H1 (cell line): ENCODE measurements at regions not wholly inside any gene's neighbourhood (a gene's known extent, or its start where the extent isn't known, plus 50 kb on each side); places are given as distances from the start of the nearest gene placed in this dataset.

Source experiments
- CTCF ChIA-PET: fragments of 300-600 bp; sonication (Branson Sonifier 250); formaldehyde crosslinking; loops from one replicate; lab custom pipeline; 2021; ENCODE audit not compliant: partially characterized antibody; lab: Charles Lee
- POLR2A ChIA-PET: fragments of 300-600 bp; sonication (Branson Sonifier 250); formaldehyde crosslinking; loops from one replicate; lab custom pipeline; 2021; ENCODE audit warnings: inconsistent platforms; ENCODE audit not compliant: partially characterized antibody; lab: Charles Lee
- DNase-seq, 2 experiments: peaks; one replicate each; pipeline versions ENCODE4 v3.0.0 to v3.0.0-alpha.2; 2010 to 2022; ENCODE audit warnings: low spot score in 2 of 2, low read depth in 1 of 2, mixed read lengths in 1 of 2
- FAIRE-seq: peaks from 2 replicates; lab custom pipeline; 2011; peaks lifted over from hg19 to GRCh38; lab: Jason Lieb, UNC
- H2AFZ ChIP-seq: 2 replicates; pipeline ENCODE4 v1.8.1; 2012; ENCODE audit warnings: low read length, inconsistent platforms
- H2AK5ac ChIP-seq: 2 replicates; pipeline ENCODE4 v1.6.1; 2013; ENCODE audit warnings: low read depth, low read length
- H2BK120ac ChIP-seq: replicated peaks from 2 replicates; pipeline ENCODE3; 2013; ENCODE audit warnings: low read depth, low read length, inconsistent platforms
- H2BK12ac ChIP-seq: 2 replicates; pipeline ENCODE4 v1.6.1; 2013; ENCODE audit warnings: low read depth, low read length
- H2BK15ac ChIP-seq: 2 replicates; pipeline ENCODE4 v1.6.1; 2013; ENCODE audit warnings: low read length
- H2BK20ac ChIP-seq: 2 replicates; pipeline ENCODE4 v1.6.1; 2013; ENCODE audit warnings: low read length
- H2BK5ac ChIP-seq: 2 replicates; pipeline ENCODE4 v1.6.1; 2013; ENCODE audit warnings: low read depth, low read length
- H3K14ac ChIP-seq: 2 replicates; pipeline ENCODE4 v1.6.1; 2013; ENCODE audit warnings: inconsistent platforms; ENCODE audit not compliant: insufficient read length
- H3K18ac ChIP-seq: 2 replicates; pipeline ENCODE4 v1.6.1; 2013; ENCODE audit warnings: low read length; ENCODE audit errors: extremely low read depth
- H3K23ac ChIP-seq: 2 replicates; pipeline ENCODE4 v1.6.1; 2013; ENCODE audit warnings: inconsistent platforms; ENCODE audit not compliant: insufficient read length
- H3K23me2 ChIP-seq: 2 replicates; pipeline ENCODE4 v1.6.1; 2013; ENCODE audit warnings: low read depth, low read length
- H3K27ac ChIP-seq: 2 replicates; pipeline ENCODE4 v1.6.1; 2011; ENCODE audit warnings: low read depth, low read length, inconsistent platforms
- H3K27me3 ChIP-seq, 4 experiments: replicated peaks in 1 of 4; 1 replicate in 1 of 4; 2 replicates in 3 of 4; pipeline versions ENCODE4 v1.6.1 to v1.8.1; 2011 to 2013; ENCODE audit warnings: low read length in 3 of 4, mild to moderate bottlenecking in 3 of 4, inconsistent platforms in 2 of 4, mixed read lengths in 2 of 4, moderate library complexity in 1 of 4; ENCODE audit not compliant: control insufficient read depth in 3 of 4, insufficient read depth in 3 of 4; ENCODE audit errors: extremely low read depth in 1 of 4
- H3K36me3 ChIP-seq, 4 experiments: 2 replicates each; pipeline versions ENCODE4 v1.6.1 to v1.8.1; 2011 to 2013; ENCODE audit warnings: mild to moderate bottlenecking in 4 of 4, low read length in 3 of 4, moderate library complexity in 2 of 4, control low read depth in 1 of 4, inconsistent platforms in 1 of 4; ENCODE audit not compliant: insufficient read depth in 4 of 4, control insufficient read depth in 2 of 4
- H3K4ac ChIP-seq: replicated peaks from 2 replicates; pipeline ENCODE3; 2013; ENCODE audit warnings: low read length, low read depth, mixed read lengths, inconsistent platforms; ENCODE audit not compliant: insufficient read length
- H3K4me1 ChIP-seq, 4 experiments: replicated peaks in 1 of 4; 1 replicate in 1 of 4; 2 replicates in 3 of 4; pipeline versions ENCODE4 v1.6.1 to v1.8.1; 2011 to 2013; ENCODE audit warnings: low read length in 3 of 4, inconsistent platforms in 2 of 4, mixed read lengths in 1 of 4; ENCODE audit not compliant: insufficient read depth in 4 of 4, control insufficient read depth in 3 of 4
- H3K4me2 ChIP-seq, 2 experiments: 2 replicates each; pipeline versions ENCODE4 v1.6.1 to v1.8.1; 2011 to 2013; ENCODE audit warnings: low read depth in 2 of 2, low read length in 2 of 2, control low read depth in 1 of 2, inconsistent platforms in 1 of 2, mild to moderate bottlenecking in 1 of 2; ENCODE audit not compliant: insufficient read depth in 1 of 2
- H3K4me3 ChIP-seq, 4 experiments: fragments of 200-600, 300-600 bp in 1 of 4; sonication (generic), shearing (Covaris generic), sonication (Bioruptor Twin) in 1 of 4; 2 replicates each; pipeline versions ENCODE4 v1.5.1 to v1.8.1; 2011 to 2016; ENCODE audit warnings: low read length in 4 of 4, low read depth in 3 of 4, control low read depth in 2 of 4, inconsistent platforms in 2 of 4, mild to moderate bottlenecking in 2 of 4, mixed read lengths in 1 of 4, moderate library complexity in 1 of 4; ENCODE audit not compliant: insufficient read depth in 2 of 4; ENCODE audit errors: extremely low read depth in 1 of 4
- H3K56ac ChIP-seq: replicated peaks from 2 replicates; pipeline ENCODE3; 2013; ENCODE audit warnings: low read depth, mild to moderate bottlenecking, mixed read lengths, low read length, inconsistent platforms; ENCODE audit not compliant: insufficient read length
- H3K79me1 ChIP-seq: 2 replicates; pipeline ENCODE4 v1.6.1; 2013; ENCODE audit warnings: low read depth, low read length, control low read depth
- H3K79me2 ChIP-seq, 2 experiments: 2 replicates each; pipeline versions ENCODE4 v1.6.1 to v1.8.1; 2012 to 2013; ENCODE audit warnings: low read length in 2 of 2, mild to moderate bottlenecking in 2 of 2, inconsistent platforms in 1 of 2; ENCODE audit not compliant: insufficient read depth in 2 of 2, control insufficient read depth in 1 of 2
- H3K9ac ChIP-seq, 4 experiments: replicated peaks in 1 of 4; 1 replicate in 1 of 4; 2 replicates in 3 of 4; pipeline versions ENCODE4 v1.6.1 to v1.8.1; 2011 to 2013; ENCODE audit warnings: low read depth in 3 of 4, low read length in 3 of 4, control low read depth in 2 of 4, mild to moderate bottlenecking in 2 of 4, moderate library complexity in 2 of 4, inconsistent platforms in 1 of 4; ENCODE audit errors: extremely low read depth in 1 of 4
- H3K9me3 ChIP-seq, 2 experiments: 2 replicates each; pipeline versions ENCODE4 v1.6.1 to v1.8.1; 2012 to 2013; ENCODE audit warnings: mild to moderate bottlenecking in 2 of 2, moderate library complexity in 2 of 2, control low read depth in 1 of 2, inconsistent platforms in 1 of 2, low read depth in 1 of 2, low read length in 1 of 2, mixed read lengths in 1 of 2; ENCODE audit not compliant: insufficient read depth in 2 of 2
- H4K20me1 ChIP-seq, 2 experiments: replicated peaks in 1 of 2; 2 replicates each; pipeline versions ENCODE3 to v1.8.1; 2011 to 2013; ENCODE audit warnings: inconsistent platforms in 2 of 2, low read length in 2 of 2, mild to moderate bottlenecking in 1 of 2; ENCODE audit not compliant: insufficient read depth in 2 of 2, control insufficient read depth in 1 of 2
- H4K5ac ChIP-seq: 2 replicates; pipeline ENCODE4 v1.6.1; 2013; ENCODE audit warnings: low read length, low read depth, mixed read lengths, inconsistent platforms; ENCODE audit not compliant: insufficient read length
- H4K8ac ChIP-seq: 2 replicates; pipeline ENCODE4 v1.8.0; 2013; ENCODE audit warnings: mild to moderate bottlenecking, moderate library complexity, low read length, inconsistent platforms; ENCODE audit not compliant: insufficient read depth; ENCODE audit errors: extremely low read depth
- H4K91ac ChIP-seq: replicated peaks from 2 replicates; pipeline ENCODE3; 2013; ENCODE audit warnings: low read length, mixed read lengths, inconsistent platforms; ENCODE audit not compliant: insufficient read length
- ATF3 ChIP-seq: IDR thresholded peaks from 2 replicates; pipeline ENCODE4 v1.6.1; 2011; ENCODE audit warnings: low read depth, mild to moderate bottlenecking, low read length; ENCODE audit not compliant: insufficient read depth
- HDAC6 ChIP-seq: IDR thresholded peaks from one replicate; pipeline ENCODE4 v1.7.1; 2012; ENCODE audit warnings: low read depth, mild to moderate bottlenecking, inconsistent platforms, low read length, moderate library complexity
- MAX ChIP-seq: IDR thresholded peaks from 2 replicates; pipeline ENCODE4 v1.6.1; 2012; ENCODE audit warnings: inconsistent platforms
- PHF8 ChIP-seq: fragments of 200-600 bp; sonication (generic); conservative IDR thresholded peaks from 2 replicates; pipeline ENCODE4 v1.7.1; 2012; ENCODE audit warnings: low read depth, mild to moderate bottlenecking, inconsistent platforms, low read length, moderate library complexity
- POU5F1 ChIP-seq: IDR thresholded peaks from 2 replicates; pipeline ENCODE4 v1.6.1; 2011; ENCODE audit warnings: low read depth, mild to moderate bottlenecking, low read length, moderate library complexity
- RFX5 ChIP-seq: IDR thresholded peaks from 2 replicates; pipeline ENCODE4 v1.6.1; 2011; ENCODE audit warnings: low read depth, low read length, improper control_type of control experiment, borderline replicate concordance
- RNF2 ChIP-seq: fragments of 200-900, 300-1000 bp; sonication (generic); IDR thresholded peaks from 2 replicates; pipeline ENCODE4 v1.7.1; 2016; ENCODE audit warnings: borderline replicate concordance, low read depth, mild to moderate bottlenecking, antibody characterized with exemption, low read length; ENCODE audit not compliant: poor library complexity, severe bottlenecking; ENCODE audit errors: missing control alignments
- RXRA ChIP-seq: IDR thresholded peaks from 2 replicates; pipeline ENCODE4 v1.6.1; 2011; ENCODE audit warnings: low read depth, mild to moderate bottlenecking, low read length, moderate library complexity; ENCODE audit not compliant: insufficient read depth
- SAP30 ChIP-seq: fragments of 300-600 bp; sonication (generic); IDR thresholded peaks from 2 replicates; pipeline ENCODE4 v1.7.1; 2012; ENCODE audit warnings: low read length, moderate library complexity, mild to moderate bottlenecking, inconsistent platforms; ENCODE audit not compliant: insufficient read depth, insufficient replicate concordance
- SP1 ChIP-seq: IDR thresholded peaks from 2 replicates; pipeline ENCODE4 v1.6.1; 2011; ENCODE audit warnings: low read depth, low read length
- TAF7 ChIP-seq: optimal IDR thresholded peaks from 2 replicates; pipeline ENCODE3; 2011; ENCODE audit warnings: low read depth, mild to moderate bottlenecking, inconsistent platforms, low read length, moderate library complexity, borderline replicate concordance
- ZNF274 ChIP-seq: IDR thresholded peaks from 2 replicates; pipeline ENCODE4 v1.7.0; 2012; ENCODE audit warnings: low read length, borderline replicate concordance; ENCODE audit errors: extremely low read depth
- WGBS, 2 experiments: shearing (Covaris generic) in 1 of 2; methylation state at CpG; one replicate each; pipeline versions ENCODE4 v1.1.6 to v1.1.7; 2013 to 2015; ENCODE audit warnings: low lambda C conversion rate in 2 of 2, mixed read lengths in 2 of 2, inconsistent platforms in 1 of 2, low coverage in 1 of 2, missing lambda C conversion rate in 1 of 2; ENCODE audit not compliant: insufficient replicate concordance in 2 of 2, insufficient coverage in 1 of 2, insufficient read length in 1 of 2; ENCODE audit errors: extremely low coverage in 1 of 2, missing lambda C conversion rate in 1 of 2; 5-methylcytosine and 5-hydroxymethylcytosine counted together

- H2BK120ac ChIP-seq: no peak overlapping the region
- no peaks in the 10 kb centered on the region for H3K27me3 ChIP-seq
- no peak overlapping the region for H2BK20ac ChIP-seq
- no peak for FAIRE-seq
- no peaks in the 10 kb centered on the region for H3K79me1 ChIP-seq
- no peak overlapping the region for H2BK15ac ChIP-seq
- H4K5ac ChIP-seq: no peak overlapping the region
- no peak overlapping the region for H3K18ac ChIP-seq
- H3K23me2 ChIP-seq: no peaks in the 10 kb centered on the region
- ChIA-PET CTCF (no interaction called here), POLR2A (no interaction called here)
- WGBS, 2 experiments: 95% methylated on average over 1 of the region's 1 CpG; no CpG with 5 or more reads in 1 of the 2 experiments
- H3K79me2 ChIP-seq: no peaks in the 10 kb centered on the region
- no peak overlapping the region for H2BK5ac ChIP-seq
- peaks cover 6 to 9% of the 10 kb centered on the region in 2 experiments for H3K9me3 ChIP-seq
- H4K20me1 ChIP-seq: no peaks in the 10 kb centered on the region
- no peak overlapping the region for H3K27ac ChIP-seq
- H3K14ac ChIP-seq: no peak overlapping the region
- H2BK12ac ChIP-seq: no peak overlapping the region
- H3K36me3 ChIP-seq: no peaks in the 10 kb centered on the region
- no peak overlapping the region for H3K23ac ChIP-seq
- no peak overlapping the region for H4K91ac ChIP-seq
- H3K4me2 ChIP-seq: no peak overlapping the region
- no peaks in the 10 kb centered on the region for H3K4me1 ChIP-seq
- no peak overlapping the region for H2AFZ ChIP-seq
- no peak overlapping the region for H3K4me3 ChIP-seq
- H3K4ac ChIP-seq: no peak overlapping the region
- no peak overlapping the region for H3K56ac ChIP-seq
- TF ChIP-seq SAP30 (no peak), SP1 (no peak), MAX (no peak), PHF8 (no peak), RXRA (no peak), HDAC6 (no peak), ATF3 (no peak), ZNF274 (no peak), RNF2 (no peak), TAF7 (no peak), POU5F1 (no peak), RFX5 (no peak)
- no peak overlapping the region for H3K9ac ChIP-seq
- H4K8ac ChIP-seq: no peak overlapping the region
- H2AK5ac ChIP-seq: no peak overlapping the region
- no peak for DNase-seq
Measured at GRCh38 chr1:96923753-96924152, 202.2 kb downstream of the PTBP2 start.
